MCF 10A (cell line): ENCODE measurements at regions not wholly inside any gene's neighbourhood (a gene's known extent, or its start where the extent isn't known, plus 50 kb on each side); places are given as distances from the start of the nearest gene placed in this dataset.

Experiments
- BruUV-seq: library from RNA; stranded (reverse); fragments of 400-500 nt; replicated peaks from 2 replicates; lab custom pipeline; 2021; lab: Mats Ljungman, UMichigan
- CTCF ChIA-PET: fragments of 300-600 bp; sonication (Branson Sonifier 250); formaldehyde crosslinking; extraction: SDS; loops from one replicate; lab custom pipeline; 2021; ENCODE audit warnings: antibody characterized with exemption, inconsistent platforms; lab: Yijun Ruan, JAX
- POLR2A ChIA-PET: fragments of 300-600, 350-650 bp; sonication (Branson Sonifier 250); formaldehyde crosslinking; extraction: SDS; loops from one replicate; lab custom pipeline; 2020; ENCODE audit warnings: antibody characterized with exemption, inconsistent platforms; lab: Yijun Ruan, JAX
- DNase-seq: peaks from one replicate; pipeline ENCODE4 v3.0.0-alpha.2; 2018; ENCODE audit not compliant: unreplicated experiment
- H3K27ac Mint-ChIP-seq: one replicate; pipeline ENCODE4 v1.8.0; 2022; ENCODE audit warnings: mild to moderate bottlenecking, low read depth, mixed read lengths; ENCODE audit not compliant: unreplicated experiment
- H3K27me3 Mint-ChIP-seq: one replicate; pipeline ENCODE4 v1.8.0; 2022; ENCODE audit warnings: mixed read lengths; ENCODE audit not compliant: insufficient read depth, unreplicated experiment
- H3K36me3 Mint-ChIP-seq: one replicate; pipeline ENCODE4 v1.8.0; 2022; ENCODE audit warnings: mild to moderate bottlenecking, moderate library complexity, mixed read lengths; ENCODE audit not compliant: insufficient read depth, unreplicated experiment
- H3K4me1 Mint-ChIP-seq: one replicate; pipeline ENCODE4 v1.8.0; 2022; ENCODE audit warnings: mixed read lengths; ENCODE audit not compliant: insufficient read depth, unreplicated experiment
- H3K4me3 Mint-ChIP-seq: one replicate; pipeline ENCODE4 v1.8.0; 2022; ENCODE audit warnings: mild to moderate bottlenecking, moderate library complexity, mixed read lengths; ENCODE audit not compliant: unreplicated experiment
- H3K9me3 Mint-ChIP-seq: one replicate; pipeline ENCODE4 v1.8.0; 2022; ENCODE audit warnings: mixed read lengths; ENCODE audit not compliant: unreplicated experiment
- intact Hi-C: fragments of 100-400 bp; cut with micrococcal nuclease; formaldehyde crosslinking; loops from 2 replicates; pipeline ENCODE4 v1.14.1; 2022
- TF ChIP-seq, protein P1 (sequence below): fragments of 200-600 bp; IDR thresholded peaks from one replicate; pipeline ENCODE4 v1.8.0; 2022; ENCODE audit warnings: antibody characterized with exemption, mild to moderate bottlenecking; ENCODE audit not compliant: unreplicated experiment

DNA sequence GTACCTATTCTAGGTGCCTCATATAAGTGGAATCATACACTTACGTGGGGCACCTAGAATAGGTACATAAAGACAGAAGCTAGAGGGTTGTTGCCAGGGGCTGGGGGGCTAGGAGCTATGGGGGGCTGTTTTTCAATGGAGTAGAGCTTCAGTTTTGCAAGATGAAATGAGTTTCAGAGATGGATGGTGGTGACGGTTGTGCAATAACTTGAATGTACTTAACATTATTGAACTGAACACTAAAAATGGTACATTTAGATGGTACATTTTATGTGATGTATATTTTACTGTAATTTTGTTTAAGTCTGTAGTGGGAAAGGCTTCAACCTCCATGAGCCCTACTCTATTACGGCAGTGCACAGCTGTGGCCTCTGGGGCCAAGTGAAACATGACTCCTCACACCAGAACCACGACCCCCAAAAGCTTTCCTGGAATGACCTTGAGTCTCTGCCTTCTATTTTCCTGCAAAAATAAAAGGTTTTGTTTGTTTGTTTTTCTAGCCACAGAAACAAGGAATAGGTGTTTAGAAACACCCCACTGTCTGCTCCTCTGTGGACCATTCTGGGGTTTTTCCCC is 147.3 kb upstream of the PLXNA4 start:
- Mint-ChIP-seq H3K27ac (no peak overlapping the region), H3K27me3 (peaks cover 4% of the 10 kb centered on the region), H3K9me3 (peaks cover 18% of the 10 kb centered on the region), H3K4me3 (no peak overlapping the region), H3K36me3 (no peaks in the 10 kb centered on the region), H3K4me1 (no peaks in the 10 kb centered on the region)
- intact Hi-C loops: no loop called here
- DNase-seq: no peak
- TF ChIP-seq, protein P1, sequence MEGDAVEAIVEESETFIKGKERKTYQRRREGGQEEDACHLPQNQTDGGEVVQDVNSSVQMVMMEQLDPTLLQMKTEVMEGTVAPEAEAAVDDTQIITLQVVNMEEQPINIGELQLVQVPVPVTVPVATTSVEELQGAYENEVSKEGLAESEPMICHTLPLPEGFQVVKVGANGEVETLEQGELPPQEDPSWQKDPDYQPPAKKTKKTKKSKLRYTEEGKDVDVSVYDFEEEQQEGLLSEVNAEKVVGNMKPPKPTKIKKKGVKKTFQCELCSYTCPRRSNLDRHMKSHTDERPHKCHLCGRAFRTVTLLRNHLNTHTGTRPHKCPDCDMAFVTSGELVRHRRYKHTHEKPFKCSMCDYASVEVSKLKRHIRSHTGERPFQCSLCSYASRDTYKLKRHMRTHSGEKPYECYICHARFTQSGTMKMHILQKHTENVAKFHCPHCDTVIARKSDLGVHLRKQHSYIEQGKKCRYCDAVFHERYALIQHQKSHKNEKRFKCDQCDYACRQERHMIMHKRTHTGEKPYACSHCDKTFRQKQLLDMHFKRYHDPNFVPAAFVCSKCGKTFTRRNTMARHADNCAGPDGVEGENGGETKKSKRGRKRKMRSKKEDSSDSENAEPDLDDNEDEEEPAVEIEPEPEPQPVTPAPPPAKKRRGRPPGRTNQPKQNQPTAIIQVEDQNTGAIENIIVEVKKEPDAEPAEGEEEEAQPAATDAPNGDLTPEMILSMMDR: no peak
- POLR2A ChIA-PET: no interaction called here
- CTCF ChIA-PET: no interaction called here
- BruUV-seq: no TSS peak

DNA sequence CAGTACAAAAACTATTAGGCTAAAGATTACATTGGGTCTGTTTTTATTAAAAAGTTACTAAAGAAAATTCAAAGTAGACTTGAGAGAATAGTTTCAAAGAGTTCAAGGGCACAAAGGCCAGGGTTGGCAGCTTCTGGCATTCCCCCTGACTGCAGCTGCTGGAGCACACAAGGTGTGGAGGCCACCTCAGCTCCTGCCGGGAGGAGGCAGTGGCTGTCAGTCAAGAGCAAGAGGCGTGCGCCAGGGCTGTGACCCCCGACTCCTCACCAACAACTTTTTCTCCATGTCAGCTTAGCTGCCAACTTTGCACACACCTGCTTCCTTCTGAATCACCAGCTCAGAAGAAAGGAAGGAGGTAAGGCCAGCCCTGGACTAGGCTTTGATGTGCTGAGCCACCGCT is 144.6 kb upstream of the PLXNA4 start:
- TF ChIP-seq, protein P1: no peak
- H3K36me3 Mint-ChIP-seq: no peaks in the 10 kb centered on the region
- no peak overlapping the region for H3K4me3 Mint-ChIP-seq
- intact Hi-C loops: no loop called here
- H3K27me3 Mint-ChIP-seq: peaks cover 13% of the 10 kb centered on the region
- ChIA-PET POLR2A (no interaction called here), CTCF (no interaction called here)
- no peaks in the 10 kb centered on the region for H3K4me1 Mint-ChIP-seq
- no peak for DNase-seq
- H3K9me3 Mint-ChIP-seq: peaks cover 20% of the 10 kb centered on the region
- BruUV-seq: no TSS peak
- H3K27ac Mint-ChIP-seq: no peak overlapping the region

DNA sequence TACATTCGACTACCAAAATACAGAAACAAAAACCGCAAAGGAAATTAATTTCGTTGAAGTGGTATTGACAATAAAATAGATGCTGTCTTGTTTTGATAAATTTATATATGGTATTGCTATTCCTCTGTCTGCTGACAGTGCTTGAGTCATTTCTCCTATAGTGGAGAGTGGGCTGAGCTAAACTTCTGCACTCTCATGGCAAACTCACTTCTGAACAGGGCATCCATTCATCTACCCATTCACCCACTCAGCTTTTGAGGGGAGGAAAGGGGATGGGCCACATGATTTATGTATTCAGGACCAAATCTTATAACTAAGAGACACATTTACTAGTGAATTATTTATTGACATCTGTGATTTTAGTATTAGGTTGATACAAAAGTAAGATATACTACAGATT is 137.6 kb upstream of the PLXNA4 start:
- BruUV-seq: no TSS peak
- no peak overlapping the region for H3K4me3 Mint-ChIP-seq
- intact Hi-C loops: loop anchor here (10.0 kb wide), 1 partner anchor 411 kb away; no protein-coding TSS in a partner anchor
- POLR2A ChIA-PET: no interaction called here
- peaks cover 3% of the 10 kb centered on the region for H3K4me1 Mint-ChIP-seq
- TF ChIP-seq, protein P1: no peak
- CTCF ChIA-PET: interaction anchor here (0.6 kb wide), 1 partner anchor 722 kb away, joined by 5 read pairs; no protein-coding TSS in a partner anchor
- peaks cover 24% of the 10 kb centered on the region for H3K27me3 Mint-ChIP-seq
- no peaks in the 10 kb centered on the region for H3K36me3 Mint-ChIP-seq
- peaks cover 6% of the 10 kb centered on the region for H3K9me3 Mint-ChIP-seq
- H3K27ac Mint-ChIP-seq: no peak overlapping the region
- DNase-seq: no peak

DNA sequence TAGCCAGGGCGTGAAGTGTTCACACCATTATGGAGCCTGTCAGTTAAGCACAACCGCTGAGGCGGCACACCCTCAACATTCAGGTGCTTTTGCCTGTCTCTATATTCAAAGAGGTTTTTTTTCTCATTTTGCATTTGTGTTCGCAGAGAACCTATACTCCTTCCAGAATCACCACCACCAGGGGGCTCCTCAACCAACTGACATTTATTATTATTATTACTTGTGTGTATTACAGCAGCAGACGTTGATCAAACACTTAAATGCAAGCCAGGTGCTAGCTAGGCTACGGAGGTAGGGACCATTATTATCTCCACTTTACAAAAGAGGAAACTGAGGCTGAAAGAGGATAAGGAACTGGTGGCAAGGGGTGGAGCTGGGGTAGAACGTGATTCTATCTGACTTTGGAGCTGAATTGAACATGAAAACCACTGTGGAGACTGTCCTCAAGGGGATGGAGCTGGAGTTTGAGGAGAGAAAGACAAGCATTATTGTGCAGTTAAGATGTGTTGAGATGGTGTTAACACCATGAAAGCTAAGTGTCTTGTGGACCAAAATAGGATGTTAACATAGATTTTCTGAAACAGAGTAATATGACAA is 133.8 kb upstream of the PLXNA4 start:
- Mint-ChIP-seq H3K36me3 (no peaks in the 10 kb centered on the region), H3K27ac (no peak overlapping the region), H3K9me3 (no peaks in the 10 kb centered on the region), H3K27me3 (peaks cover 12% of the 10 kb centered on the region), H3K4me3 (no peak overlapping the region), H3K4me1 (peaks cover 3% of the 10 kb centered on the region)
- intact Hi-C loops: loop anchor here (1.0 to 10.0 kb wide), 2 partner anchors 415 to 519 kb away; no protein-coding TSS in a partner anchor
- BruUV-seq: no TSS peak
- ChIA-PET POLR2A (interaction anchor here (0.6 kb wide), 1 partner anchor 21 kb away, joined by 3 read pairs; no protein-coding TSS in a partner anchor), CTCF (interaction anchor here (0.6 to 1.8 kb wide), 7 partner anchors 8 to 725 kb away, joined by 3 to 5 read pairs (median 3); no protein-coding TSS in a partner anchor)
- DNase-seq: peak; percentile 48
- TF ChIP-seq, protein P1: peak; percentile 50
